C4-2B (cell line): ENCODE measurements at regions not wholly inside any gene's neighbourhood (a gene's known extent, or its start where the extent isn't known, plus 50 kb on each side); places are given as distances from the start of the nearest gene placed in this dataset.

ENCODE experiments used
- CTCF ChIP-seq: fragments of 450-650 bp; conservative IDR thresholded peaks from 2 replicates; pipeline ENCODE4 v1.5.1; 2017; ENCODE audit warnings: mild to moderate bottlenecking
- ZFX ChIP-seq: fragments of 450-650 bp; IDR thresholded peaks from 2 replicates; pipeline ENCODE4 v1.6.1; 2017

- TF ChIP-seq CTCF (no peak), ZFX (no peak)
Measured at GRCh38 chr10:29916669-29917068, 142.7 kb downstream of the JCAD start.
